ENCODE measurements at regions not wholly inside any gene's neighbourhood (a gene's known extent, or its start where the extent isn't known, plus 50 kb on each side); places are given as distances from the start of the nearest gene placed in this dataset.
"Not testable (repeated sequence)": the region's sequence is repeated elsewhere in the genome, so short reads cannot be mapped to it uniquely, and the experiment has no call there.

- no peak overlapping the region for H3K27ac Mint-ChIP-seq
- DNase-seq (ENCODE audit: low spot score in 2 of 2), result no peak
- H3K36me3 Mint-ChIP-seq, result no peaks in the 10 kb centered on the region
- H3K4me1 Mint-ChIP-seq, result no peaks in the 10 kb centered on the region
- no peak overlapping the region for H3K4me3 Mint-ChIP-seq
- H3K9me3 Mint-ChIP-seq, result peaks cover 24% of the 10 kb centered on the region
- ATAC-seq, result no peak
Measured at GRCh38 chr11:97617031-97617430, 1227.2 kb downstream of the JRKL start.

- Mint-ChIP-seq H3K27ac (no peak overlapping the region), H3K4me1 (no peaks in the 10 kb centered on the region), H3K9me3 (peaks cover 13% of the 10 kb centered on the region), H3K36me3 (no peaks in the 10 kb centered on the region), H3K4me3 (no peak overlapping the region)
- DNase-seq (ENCODE audit: low spot score in 2 of 2) (no peak), ATAC-seq (no peak)
Measured at GRCh38 chr11:97620007-97620406, 1230.2 kb downstream of the JRKL start.

- Mint-ChIP-seq H3K4me1 (no peaks in the 10 kb centered on the region), H3K4me3 (no peak overlapping the region), H3K27ac (no peak overlapping the region), H3K36me3 (no peaks in the 10 kb centered on the region), H3K9me3 (peaks cover 8% of the 10 kb centered on the region)
- no peak for DNase-seq (ENCODE audit: low spot score in 2 of 2)
- no peak for ATAC-seq
Measured at GRCh38 chr11:97621282-97621681, 1231.5 kb downstream of the JRKL start.

GRCh38 chr11:97622795-97623194 lies 1233.0 kb downstream of the JRKL start:
- H3K27ac Mint-ChIP-seq, result no peak overlapping the region
- DNase-seq (ENCODE audit: low spot score in 2 of 2) (no peak), ATAC-seq (no peak)
- no peak overlapping the region for H3K4me3 Mint-ChIP-seq
- no peaks in the 10 kb centered on the region for H3K36me3 Mint-ChIP-seq
- peaks cover 8% of the 10 kb centered on the region for H3K9me3 Mint-ChIP-seq
- H3K4me1 Mint-ChIP-seq, result no peaks in the 10 kb centered on the region

- H3K9me3 Mint-ChIP-seq, result peaks cover 11% of the 10 kb centered on the region
- ATAC-seq, result not testable (repeated sequence)
Measured at GRCh38 chr11:97636741-97637140, 1246.9 kb downstream of the JRKL start.

GRCh38 chr11:97637701-97638100 lies 1247.9 kb downstream of the JRKL start:
- Mint-ChIP-seq H3K27ac (no peak overlapping the region), H3K4me3 (no peak overlapping the region), H3K4me1 (no peaks in the 10 kb centered on the region), H3K9me3 (peaks cover 11% of the 10 kb centered on the region), H3K36me3 (no peaks in the 10 kb centered on the region)
- DNase-seq (ENCODE audit: low spot score in 2 of 2) (no peak), ATAC-seq (no peak)

More at GRCh38 chr11:97636741-97637140, 1246.9 kb downstream of the JRKL start:
- not testable (repeated sequence) for H3K4me1 Mint-ChIP-seq; H3K36me3 Mint-ChIP-seq; DNase-seq (ENCODE audit: low spot score in 2 of 2); H3K4me3 Mint-ChIP-seq; H3K27ac Mint-ChIP-seq

- H3K27ac Mint-ChIP-seq, result no peak overlapping the region
- DNase-seq (ENCODE audit: low spot score in 2 of 2) (no peak), ATAC-seq (no peak)
- no peaks in the 10 kb centered on the region for H3K36me3 Mint-ChIP-seq
- H3K4me3 Mint-ChIP-seq, result no peak overlapping the region
- H3K4me1 Mint-ChIP-seq, result no peaks in the 10 kb centered on the region
- peaks cover 11% of the 10 kb centered on the region for H3K9me3 Mint-ChIP-seq
Measured at GRCh38 chr11:97638641-97639224, 1248.9 kb downstream of the JRKL start.

GRCh38 chr11:97641988-97642387 lies 1252.2 kb downstream of the JRKL start:
- no peaks in the 10 kb centered on the region for H3K4me1 Mint-ChIP-seq
- DNase-seq (ENCODE audit: low spot score in 2 of 2), result no peak
- H3K4me3 Mint-ChIP-seq, result no peak overlapping the region
- H3K36me3 Mint-ChIP-seq, result no peaks in the 10 kb centered on the region
- H3K27ac Mint-ChIP-seq, result no peak overlapping the region
- ATAC-seq, result no peak
- peaks cover 12% of the 10 kb centered on the region for H3K9me3 Mint-ChIP-seq

GRCh38 chr11:97645736-97646135 lies 1255.9 kb downstream of the JRKL start:
- DNase-seq (ENCODE audit: low spot score in 2 of 2) (no peak), ATAC-seq (no peak)
- Mint-ChIP-seq H3K9me3 (peaks cover 17% of the 10 kb centered on the region), H3K4me3 (no peak overlapping the region), H3K27ac (no peak overlapping the region), H3K36me3 (no peaks in the 10 kb centered on the region), H3K4me1 (no peaks in the 10 kb centered on the region)

GRCh38 chr11:97656356-97656755 lies 1266.5 kb downstream of the JRKL start:
- Mint-ChIP-seq H3K36me3 (no peaks in the 10 kb centered on the region), H3K4me3 (no peak overlapping the region), H3K4me1 (no peaks in the 10 kb centered on the region), H3K27ac (no peak overlapping the region), H3K9me3 (peaks cover 5% of the 10 kb centered on the region)
- ATAC-seq (no peak), DNase-seq (ENCODE audit: low spot score in 2 of 2) (no peak)

- no peak overlapping the region for H3K27ac Mint-ChIP-seq
Measured at GRCh38 chr11:97657852-97658251, 1268.0 kb downstream of the JRKL start.

GRCh38 chr11:97667057-97667456 lies 1277.2 kb downstream of the JRKL start:
- Mint-ChIP-seq H3K4me1 (no peaks in the 10 kb centered on the region), H3K27ac (no peak overlapping the region), H3K4me3 (no peak overlapping the region), H3K36me3 (no peaks in the 10 kb centered on the region), H3K9me3 (peaks cover 6% of the 10 kb centered on the region)
- DNase-seq (ENCODE audit: low spot score in 2 of 2) (no peak), ATAC-seq (no peak)

More at GRCh38 chr11:97657852-97658251, 1268.0 kb downstream of the JRKL start:
- DNase-seq (ENCODE audit: low spot score in 2 of 2), result no peak
- Mint-ChIP-seq H3K4me1 (no peaks in the 10 kb centered on the region), H3K4me3 (no peak overlapping the region), H3K9me3 (peaks cover 5% of the 10 kb centered on the region), H3K36me3 (no peaks in the 10 kb centered on the region)
- ATAC-seq, result no peak

GRCh38 chr11:97683733-97684132 lies 1293.9 kb downstream of the JRKL start:
- DNase-seq (ENCODE audit: low spot score in 2 of 2) (no peak), ATAC-seq (peak; percentile 11)
- H3K4me1 Mint-ChIP-seq, result no peaks in the 10 kb centered on the region
- no peaks in the 10 kb centered on the region for H3K36me3 Mint-ChIP-seq
- no peak overlapping the region for H3K4me3 Mint-ChIP-seq
- H3K27ac Mint-ChIP-seq, result no peak overlapping the region
- peaks cover 20% of the 10 kb centered on the region for H3K9me3 Mint-ChIP-seq

GRCh38 chr11:97684486-97685439 lies 1295.0 kb downstream of the JRKL start:
- ATAC-seq, result no peak
- no peak for DNase-seq (ENCODE audit: low spot score in 2 of 2)
- H3K27ac Mint-ChIP-seq, result no peak overlapping the region

GRCh38 chr11:97685695-97686094 lies 1295.9 kb downstream of the JRKL start:
- H3K36me3 Mint-ChIP-seq, result no peaks in the 10 kb centered on the region
- ATAC-seq, result no peak
- no peaks in the 10 kb centered on the region for H3K4me1 Mint-ChIP-seq
- H3K9me3 Mint-ChIP-seq, result peaks cover 22% of the 10 kb centered on the region
- no peak overlapping the region for H3K27ac Mint-ChIP-seq
- no peak overlapping the region for H3K4me3 Mint-ChIP-seq
- DNase-seq (ENCODE audit: low spot score in 2 of 2), result no peak

More at GRCh38 chr11:97684486-97685439, 1295.0 kb downstream of the JRKL start:
- Mint-ChIP-seq H3K4me1 (no peaks in the 10 kb centered on the region), H3K9me3 (peaks cover 22% of the 10 kb centered on the region), H3K36me3 (no peaks in the 10 kb centered on the region), H3K4me3 (no peak overlapping the region)

- Mint-ChIP-seq H3K36me3 (no peaks in the 10 kb centered on the region), H3K4me1 (no peaks in the 10 kb centered on the region), H3K4me3 (no peak overlapping the region), H3K9me3 (peaks cover 19% of the 10 kb centered on the region), H3K27ac (no peak overlapping the region)
- no peak for DNase-seq (ENCODE audit: low spot score in 2 of 2)
- no peak for ATAC-seq
Measured at GRCh38 chr11:97687111-97687510, 1297.3 kb downstream of the JRKL start.

Data from stimulated activated effector memory CD8-positive, alpha-beta T cell treated with anti-CD3 and anti-CD28 coated beads, Interleukin-12 subunit alpha, Interleukin-12 subunit beta, amount 100 ng/mL, for 72 hours (primary cell).